GM19240 (cell line): ENCODE measurements at regions not wholly inside any gene's neighbourhood (a gene's known extent, or its start where the extent isn't known, plus 50 kb on each side); places are given as distances from the start of the nearest gene placed in this dataset.

Experiments
- DNase-seq: peaks from one replicate; pipeline ENCODE4 v3.0.0; 2011; ENCODE audit warnings: low spot score; ENCODE audit not compliant: insufficient read length

DNA sequence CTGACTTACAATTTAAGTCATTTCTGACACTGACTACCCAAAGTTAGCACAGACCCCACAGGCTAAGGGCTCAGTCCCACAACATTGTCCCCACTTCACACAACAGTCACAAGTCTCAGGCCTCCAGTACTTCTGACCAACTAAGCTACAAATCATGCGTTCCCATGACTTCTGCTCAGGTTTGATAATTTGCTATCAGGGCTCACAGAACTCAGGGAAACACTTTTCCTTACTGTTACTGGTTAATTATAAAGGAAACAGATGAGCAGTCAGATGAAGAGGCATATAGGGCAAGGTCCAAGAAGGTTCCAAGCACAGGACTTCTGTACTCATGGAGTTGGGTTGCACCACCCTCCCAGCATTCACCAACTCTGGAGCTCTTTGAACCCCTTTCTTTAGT lies 151.2 kb upstream of the TNR start:
- DNase-seq = no peak

- no peak for DNase-seq
These were observed 149.8 kb upstream of the TNR start for GRCh38 chr1:175893192-175893591.

- DNase-seq = no peak
These were observed 149.3 kb upstream of the TNR start for GRCh38 chr1:175892686-175893085.

- DNase-seq = no peak
These were observed 148.5 kb upstream of the TNR start for GRCh38 chr1:175891783-175892309.

- no peak for DNase-seq
These were observed 147.6 kb upstream of the TNR start for GRCh38 chr1:175890958-175891357.

- no peak for DNase-seq
These were observed 146.5 kb upstream of the TNR start for GRCh38 chr1:175889848-175890247.

DNA sequence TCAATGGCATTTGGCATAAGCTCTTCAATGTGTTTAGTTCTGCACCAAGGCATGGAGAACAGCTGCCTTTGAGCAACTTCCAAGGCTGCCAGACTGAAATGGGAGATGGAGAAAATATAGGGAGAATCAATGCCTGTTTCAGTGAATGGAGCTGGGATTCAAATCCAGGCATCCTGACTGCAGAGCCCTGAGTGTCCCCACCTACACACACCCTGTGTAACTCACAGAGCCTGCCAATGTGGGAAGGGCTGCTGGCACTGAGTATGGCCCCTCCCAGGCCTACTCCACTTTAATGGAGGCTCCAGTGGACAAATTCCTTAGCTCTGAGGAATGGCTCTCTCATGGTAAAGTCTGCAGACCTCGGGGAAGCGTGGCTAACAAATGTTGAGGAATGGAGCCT lies 145.6 kb upstream of the TNR start:
- no peak for DNase-seq

GRCh38 chr1:175887981-175888428 lies 144.6 kb upstream of the TNR start:
- peak; percentile 35 for DNase-seq

GRCh38 chr1:175887521-175887920 lies 144.1 kb upstream of the TNR start:
- no peak for DNase-seq

DNA sequence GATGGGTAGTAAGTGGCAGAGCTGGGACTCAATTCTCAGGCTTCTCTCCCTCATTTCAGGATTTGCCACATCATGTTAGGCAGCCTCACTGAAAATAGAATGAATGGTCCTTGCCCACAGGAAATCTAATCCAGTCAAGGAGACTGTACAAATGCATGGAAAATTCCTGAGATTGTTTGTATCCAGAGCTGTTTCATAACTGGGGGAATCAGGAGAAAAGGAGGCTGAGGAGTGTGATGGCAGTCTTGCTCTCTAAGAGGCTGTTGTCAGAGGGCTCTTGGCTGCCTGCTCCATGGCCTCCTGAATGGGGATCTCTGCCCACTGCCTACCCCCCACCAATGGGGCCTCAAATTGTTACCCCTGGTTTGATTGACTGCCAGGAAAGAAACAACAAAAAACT lies 141.9 kb upstream of the TNR start:
- DNase-seq = no peak

DNA sequence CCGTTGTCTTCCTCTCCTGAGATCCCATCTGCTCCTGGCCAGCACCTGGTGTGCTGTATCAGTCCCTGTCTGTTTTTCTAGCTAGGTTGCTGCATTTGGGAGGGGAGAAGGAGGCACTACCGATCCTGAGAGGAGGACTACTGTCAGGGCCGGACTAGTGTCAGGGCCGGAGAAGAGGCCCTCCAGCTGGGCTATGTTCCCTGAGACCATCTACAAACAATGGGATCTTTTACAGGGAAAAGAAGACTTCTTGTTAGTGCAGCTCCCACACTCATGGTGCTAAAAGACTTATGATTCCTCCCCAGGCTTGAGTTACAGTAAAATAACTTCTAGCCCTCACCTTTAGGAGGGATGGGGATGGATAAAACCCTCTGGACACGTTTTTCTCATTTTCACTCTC lies 141.0 kb upstream of the TNR start:
- no peak for DNase-seq

- DNase-seq = no peak
These were observed 138.8 kb upstream of the TNR start for GRCh38 chr1:175882192-175882591.

DNA sequence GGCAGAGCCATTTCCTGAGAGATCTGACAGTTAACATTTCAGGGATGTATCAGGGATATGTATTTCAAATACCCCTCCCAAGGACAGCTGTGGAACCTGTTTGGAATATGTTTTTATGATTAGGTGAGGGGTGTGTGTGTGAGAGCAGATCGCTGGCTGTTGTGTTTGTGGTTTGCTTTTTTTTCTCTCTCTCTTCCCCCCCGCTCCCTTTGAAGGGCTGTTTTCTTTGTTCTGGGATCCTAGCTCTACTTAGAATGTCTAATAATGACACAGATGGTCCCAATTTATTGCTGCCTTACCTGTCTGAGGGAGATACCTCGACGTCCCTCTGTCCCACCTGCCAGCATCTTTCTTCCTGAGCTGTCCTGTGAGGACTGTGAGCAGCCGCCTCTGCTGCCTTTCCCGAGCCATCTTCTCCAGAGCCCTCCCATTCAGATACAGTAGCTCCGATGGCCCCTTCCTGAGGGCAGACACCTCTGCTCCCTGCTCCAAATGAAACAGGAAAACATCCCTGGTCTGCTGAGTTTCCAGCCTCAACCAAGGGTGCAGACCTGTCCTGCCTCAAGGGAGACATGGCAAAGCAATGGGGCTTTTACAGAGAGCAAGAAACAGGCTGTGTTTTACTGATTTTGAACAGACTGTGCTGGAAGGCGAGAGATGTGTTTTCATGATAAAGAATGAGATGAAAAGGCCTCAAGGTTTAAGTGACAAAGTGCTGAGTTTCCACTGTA lies 138.0 kb upstream of the TNR start:
- no peak for DNase-seq

DNA sequence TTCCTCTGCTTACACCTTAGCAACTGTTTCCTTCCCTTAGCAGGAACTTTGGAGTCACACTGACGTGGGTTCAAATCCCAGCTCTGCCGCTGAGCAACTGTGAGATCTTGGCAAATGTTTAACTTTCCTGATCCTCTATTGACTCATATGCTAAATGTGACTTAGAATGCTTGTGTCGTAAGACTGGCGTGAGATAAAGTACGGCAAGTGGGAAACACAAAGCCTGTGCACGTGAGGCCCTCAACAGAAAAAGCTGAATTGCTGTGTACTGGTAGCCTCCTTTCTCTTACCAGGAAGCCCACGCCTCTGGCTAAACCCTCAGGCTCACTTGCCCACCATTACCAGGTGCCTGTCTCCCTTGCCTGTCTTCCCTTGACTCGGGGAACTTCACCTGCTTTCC lies 135.4 kb upstream of the TNR start:
- DNase-seq = no peak

- no peak for DNase-seq
These were observed 134.7 kb upstream of the TNR start for GRCh38 chr1:175877939-175878737.

- DNase-seq = no peak
These were observed 132.2 kb upstream of the TNR start for GRCh38 chr1:175875556-175875955.

- no peak for DNase-seq
These were observed 130.7 kb upstream of the TNR start for GRCh38 chr1:175874081-175874480.

DNA sequence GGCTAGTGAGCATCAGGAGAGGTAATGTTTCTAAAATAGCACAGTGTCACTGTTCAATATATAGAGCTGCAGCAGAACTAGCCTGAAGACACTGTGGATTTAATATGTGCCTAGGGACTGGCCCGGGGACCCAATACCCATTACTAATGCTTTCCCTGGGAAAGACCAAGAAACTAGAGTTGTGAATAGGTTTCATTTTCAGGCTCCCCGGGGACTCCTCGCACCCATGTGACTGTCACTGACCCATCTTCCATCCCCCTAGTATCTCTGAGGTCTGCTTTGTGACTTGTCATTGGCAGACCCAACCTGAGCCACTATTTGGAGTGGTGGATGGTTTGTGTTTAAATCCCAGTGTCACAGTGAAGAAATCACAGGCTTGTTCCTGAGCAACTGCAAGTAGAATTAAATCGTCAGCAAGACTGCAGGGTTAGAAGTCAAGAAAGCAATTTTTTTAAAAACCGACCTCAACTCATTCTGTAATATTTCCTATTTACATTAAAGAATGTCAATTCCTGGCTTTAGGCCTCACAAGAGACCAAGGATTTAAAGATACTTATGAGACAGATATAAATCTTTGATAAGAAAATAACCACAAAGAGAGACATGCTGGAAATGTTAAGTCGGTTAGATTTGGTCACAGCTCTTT lies 130.0 kb upstream of the TNR start:
- DNase-seq = no peak

DNA sequence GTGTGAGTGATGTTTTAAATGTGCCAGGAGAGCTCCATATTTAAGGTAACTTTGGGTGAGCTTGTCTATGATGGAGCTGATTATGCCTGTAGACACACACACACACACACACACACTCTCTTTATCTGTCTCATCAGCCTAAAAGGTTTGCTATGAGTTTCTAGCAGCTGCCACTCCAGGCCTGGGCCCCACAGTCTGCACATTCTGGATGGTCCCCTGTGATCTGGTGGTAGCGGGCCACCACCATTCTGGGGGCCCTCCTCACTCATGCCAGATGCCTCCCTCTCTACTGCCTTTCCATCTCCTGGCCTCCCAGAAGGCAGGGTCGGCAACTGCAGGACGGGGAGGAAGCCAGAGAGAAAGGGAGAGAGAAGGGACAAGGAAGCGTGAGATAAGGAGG lies 129.2 kb upstream of the TNR start:
- no peak for DNase-seq

- no peak for DNase-seq
These were observed 128.3 kb upstream of the TNR start for GRCh38 chr1:175871647-175872046.

DNA sequence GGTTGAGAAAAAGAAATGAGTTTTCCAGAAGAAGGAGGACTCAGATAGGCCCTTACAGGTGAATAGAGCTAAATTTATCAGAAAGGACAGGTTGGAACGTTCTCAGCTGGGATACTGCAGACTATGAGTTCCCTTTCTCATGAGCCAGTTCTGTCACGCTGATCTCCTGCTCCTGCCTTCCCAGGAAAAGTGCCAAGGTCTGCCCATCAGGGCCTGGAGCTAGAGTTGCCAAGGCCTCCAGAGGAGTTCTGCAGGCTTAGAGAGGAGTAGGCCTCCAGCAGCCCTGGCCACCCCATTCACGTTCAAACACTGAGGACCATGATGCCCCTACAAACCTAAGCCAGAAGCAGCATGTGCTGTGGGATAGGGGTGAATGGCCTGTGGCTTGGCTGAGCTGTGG lies 126.8 kb upstream of the TNR start:
- DNase-seq = no peak

- no peak for DNase-seq
These were observed 123.4 kb upstream of the TNR start for GRCh38 chr1:175866776-175867175.
